ENCODE measurements at regions not wholly inside any gene's neighbourhood (a gene's known extent, or its start where the extent isn't known, plus 50 kb on each side); places are given as distances from the start of the nearest gene placed in this dataset.

DNA sequence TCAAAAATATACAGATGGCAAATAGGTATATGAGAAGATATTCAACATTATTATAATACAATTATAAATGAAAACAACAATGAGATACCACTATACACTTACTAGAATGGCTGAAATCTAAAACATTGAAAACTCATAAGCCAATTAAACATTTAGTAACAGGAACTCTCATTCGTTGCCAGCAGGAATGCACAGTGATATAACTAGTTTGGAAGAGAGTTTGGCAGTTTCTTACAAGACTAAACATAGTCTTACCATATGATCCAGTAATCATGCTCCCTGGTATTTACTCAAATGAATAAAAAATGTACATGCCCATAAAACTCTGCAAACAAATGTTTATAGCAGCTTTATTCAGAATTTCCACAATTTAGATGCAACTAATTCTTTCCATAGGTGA is 476.2 kb upstream of the COBL start:
- Histone ChIP-seq H3F3A (ENCODE audit: insufficient read depth, low read depth) (no peaks in the 10 kb centered on the region), H3K4me1 (replicated peaks; ENCODE audit: insufficient read depth) (no peaks in the 10 kb centered on the region), H2AFZ (no peak overlapping the region), H3K79me2 (ENCODE audit: low read depth) (no peaks in the 10 kb centered on the region), H3K9me3 (ENCODE audit: insufficient read depth, low read depth) (no peaks in the 10 kb centered on the region), H3K36me3 (ENCODE audit: low read depth) (no peaks in the 10 kb centered on the region), H3K4me3 (no peak overlapping the region), H3K9me2 (ENCODE audit: insufficient read depth) (no peaks in the 10 kb centered on the region), H3K27ac (no peak overlapping the region), H4K20me1 (ENCODE audit: insufficient read depth) (no peaks in the 10 kb centered on the region), H3K4me2 (no peak overlapping the region), H3K27me3 (ENCODE audit: insufficient read depth, low read depth) (no peaks in the 10 kb centered on the region)
- CTCF ChIA-PET, result no interaction called here
- intact Hi-C loops (cut with micrococcal nuclease; ENCODE audit: unreplicated experiment), result no loop called here
- DNase-seq, result no peak
- BruUV-seq (replicated peaks), result no TSS peak
- TF ChIP-seq EZH2 (IDR thresholded peaks at IDR 0.05; ENCODE audit: low read depth), result no peak
- TF ChIP-seq CTCF (conservative IDR thresholded peaks at IDR 0.05), result no peak
- POLR2A ChIA-PET (ENCODE audit: unreplicated experiment), result no interaction called here

- CTCF ChIA-PET, result no interaction called here
- Histone ChIP-seq H3K4me1 (replicated peaks; ENCODE audit: insufficient read depth) (no peaks in the 10 kb centered on the region), H3K27me3 (ENCODE audit: insufficient read depth, low read depth) (0 out of 2 replicates have a peak, but pooled peaks cover 3% of the 10 kb centered on the region), H3K4me3 (no peak overlapping the region), H3K36me3 (ENCODE audit: low read depth) (no peaks in the 10 kb centered on the region), H3F3A (ENCODE audit: insufficient read depth, low read depth) (no peaks in the 10 kb centered on the region), H3K27ac (no peak overlapping the region), H4K20me1 (ENCODE audit: insufficient read depth) (no peaks in the 10 kb centered on the region), H3K9me2 (ENCODE audit: insufficient read depth) (no peaks in the 10 kb centered on the region), H3K4me2 (no peak overlapping the region), H3K9me3 (ENCODE audit: insufficient read depth, low read depth) (no peaks in the 10 kb centered on the region), H2AFZ (no peak overlapping the region), H3K79me2 (ENCODE audit: low read depth) (no peaks in the 10 kb centered on the region)
- DNase-seq, result no peak
- intact Hi-C loops (cut with micrococcal nuclease; ENCODE audit: unreplicated experiment), result no loop called here
- TF ChIP-seq EZH2 (IDR thresholded peaks at IDR 0.05; ENCODE audit: low read depth) (no peak), CTCF (conservative IDR thresholded peaks at IDR 0.05) (peak; percentile 35; the same call in 1 of the 2 replicates)
- POLR2A ChIA-PET (ENCODE audit: unreplicated experiment), result no interaction called here
- BruUV-seq (replicated peaks), result no TSS peak
Observed at GRCh38 chr7:51789489-51789888, 472.9 kb upstream of the COBL start.

- H3K36me3 ChIP-seq (ENCODE audit: low read depth), result no peaks in the 10 kb centered on the region
- ChIA-PET POLR2A (ENCODE audit: unreplicated experiment) (no interaction called here), CTCF (no interaction called here)
- BruUV-seq (replicated peaks), result no TSS peak
- H4K20me1 ChIP-seq (ENCODE audit: insufficient read depth), result no peaks in the 10 kb centered on the region
- H3K4me1 ChIP-seq (replicated peaks; ENCODE audit: insufficient read depth), result no peaks in the 10 kb centered on the region
- no peak for TF ChIP-seq EZH2 (IDR thresholded peaks at IDR 0.05; ENCODE audit: low read depth)
- no peak for TF ChIP-seq CTCF (conservative IDR thresholded peaks at IDR 0.05)
- no peaks in the 10 kb centered on the region for H3K9me3 ChIP-seq (ENCODE audit: insufficient read depth, low read depth)
- H3F3A ChIP-seq (ENCODE audit: insufficient read depth, low read depth), result no peaks in the 10 kb centered on the region
- no peak for DNase-seq
- H3K4me3 ChIP-seq, result no peak overlapping the region
- no peak overlapping the region for H3K4me2 ChIP-seq
- H3K27me3 ChIP-seq (ENCODE audit: insufficient read depth, low read depth), result 0 out of 2 replicates have a peak, but pooled peaks cover 3% of the 10 kb centered on the region
- H3K9me2 ChIP-seq (ENCODE audit: insufficient read depth), result no peaks in the 10 kb centered on the region; the same call in 1 of the 2 replicates
- intact Hi-C loops (cut with micrococcal nuclease; ENCODE audit: unreplicated experiment), result no loop called here
- no peaks in the 10 kb centered on the region for H3K79me2 ChIP-seq (ENCODE audit: low read depth)
- no peak overlapping the region for H3K27ac ChIP-seq
- H2AFZ ChIP-seq, result no peak overlapping the region
Observed at GRCh38 chr7:51786284-51786683, 469.7 kb upstream of the COBL start.
